ENCODE measurements at regions not wholly inside any gene's neighbourhood (a gene's known extent, or its start where the extent isn't known, plus 50 kb on each side); places are given as distances from the start of the nearest gene placed in this dataset.

DNA sequence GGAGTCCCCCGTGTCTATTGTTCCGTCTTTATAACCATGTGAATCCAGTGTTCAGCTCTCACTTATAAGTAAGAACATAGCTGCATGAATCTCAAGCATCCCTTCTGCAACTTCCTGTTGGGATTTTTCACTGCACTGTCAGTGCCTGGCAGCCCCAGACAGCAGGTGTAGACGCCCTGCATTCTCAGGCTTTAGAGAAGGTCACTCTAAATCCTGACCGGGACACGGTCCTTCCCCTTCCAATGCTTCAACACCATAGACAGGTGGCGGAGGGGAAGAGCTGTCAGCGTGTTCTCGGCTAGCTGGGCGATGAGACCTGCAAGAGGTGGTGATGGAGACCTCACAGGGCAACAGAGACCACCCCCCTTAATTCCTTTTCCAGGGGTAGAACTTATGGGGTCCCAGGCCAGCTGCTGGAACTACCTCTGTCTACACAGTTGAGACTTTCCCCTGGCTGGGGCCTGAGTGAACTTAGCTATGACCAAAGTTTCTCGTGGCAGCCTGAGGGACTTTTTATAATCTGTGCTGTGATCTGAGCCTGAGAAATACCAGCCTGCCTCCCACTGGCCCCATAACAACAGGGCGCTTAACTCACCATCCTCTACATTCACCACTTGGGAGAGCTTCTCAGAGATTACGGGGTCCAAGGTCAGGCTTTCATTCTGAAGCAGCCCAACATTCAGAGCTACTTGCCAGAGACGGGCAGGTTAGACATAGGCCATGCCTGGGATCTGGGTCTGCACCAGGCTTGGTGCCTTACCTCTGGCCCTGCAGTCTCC lies 143.2 kb upstream of the TNRC6C start:
- no peak for DNase-seq

DNA sequence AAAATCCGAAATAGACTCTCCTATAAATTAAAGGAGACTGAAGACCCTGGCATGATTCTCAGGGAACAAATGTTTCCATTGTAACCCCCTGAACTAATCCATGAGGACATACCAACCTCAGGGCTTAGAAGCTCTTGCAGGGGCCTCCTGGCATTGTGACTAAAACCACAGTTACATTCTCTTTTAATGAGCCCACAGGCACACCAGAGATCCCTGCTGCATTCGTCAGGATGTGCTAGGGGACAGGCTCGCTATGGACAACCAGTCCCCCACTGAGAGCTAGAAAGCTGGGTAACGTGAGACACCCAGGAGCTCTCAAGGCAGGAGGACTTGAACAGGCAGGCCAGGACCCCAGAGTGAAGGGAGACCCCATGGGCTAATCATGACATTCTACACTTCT lies 140.6 kb upstream of the TNRC6C start:
- no peak for DNase-seq

DNA sequence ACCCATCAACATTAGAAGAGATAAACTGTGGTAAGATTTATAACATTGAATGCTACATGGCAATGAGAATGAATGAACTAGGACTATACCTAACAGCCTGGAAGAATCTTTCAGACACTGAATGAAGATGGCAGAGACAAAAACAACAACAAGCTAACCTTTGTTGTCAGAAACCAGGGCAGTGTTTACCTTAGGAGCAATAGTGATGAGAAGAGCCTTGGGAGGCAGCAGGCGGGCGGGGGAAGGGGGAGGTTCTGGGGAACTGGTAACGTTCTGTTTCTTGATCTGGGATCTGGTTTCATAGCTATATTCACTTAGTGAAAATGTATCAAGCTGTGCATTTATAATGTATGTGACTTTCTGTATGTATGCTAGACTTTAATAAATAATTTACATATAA lies 139.0 kb upstream of the TNRC6C start:
- no peak for DNase-seq

DNA sequence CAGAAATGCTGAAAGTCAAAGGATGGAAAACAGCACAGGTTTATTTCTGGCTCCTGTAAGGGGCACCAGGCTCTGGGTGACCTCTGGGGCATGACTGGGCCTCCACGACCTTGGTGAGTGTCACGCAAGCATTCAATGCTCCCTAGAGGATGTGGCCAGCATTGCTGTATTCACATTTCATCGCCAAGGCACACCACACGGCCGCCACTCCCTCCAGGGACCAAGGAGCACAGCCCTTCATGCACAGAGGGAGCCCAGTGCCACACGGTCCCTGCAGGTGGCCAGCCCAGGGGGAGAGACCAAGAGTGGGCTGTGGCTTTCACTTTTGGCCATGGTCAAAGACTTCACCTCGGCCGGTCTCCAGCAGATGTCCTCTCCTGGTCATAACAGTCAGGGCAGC lies 137.4 kb upstream of the TNRC6C start:
- DNase-seq, result no peak

DNA sequence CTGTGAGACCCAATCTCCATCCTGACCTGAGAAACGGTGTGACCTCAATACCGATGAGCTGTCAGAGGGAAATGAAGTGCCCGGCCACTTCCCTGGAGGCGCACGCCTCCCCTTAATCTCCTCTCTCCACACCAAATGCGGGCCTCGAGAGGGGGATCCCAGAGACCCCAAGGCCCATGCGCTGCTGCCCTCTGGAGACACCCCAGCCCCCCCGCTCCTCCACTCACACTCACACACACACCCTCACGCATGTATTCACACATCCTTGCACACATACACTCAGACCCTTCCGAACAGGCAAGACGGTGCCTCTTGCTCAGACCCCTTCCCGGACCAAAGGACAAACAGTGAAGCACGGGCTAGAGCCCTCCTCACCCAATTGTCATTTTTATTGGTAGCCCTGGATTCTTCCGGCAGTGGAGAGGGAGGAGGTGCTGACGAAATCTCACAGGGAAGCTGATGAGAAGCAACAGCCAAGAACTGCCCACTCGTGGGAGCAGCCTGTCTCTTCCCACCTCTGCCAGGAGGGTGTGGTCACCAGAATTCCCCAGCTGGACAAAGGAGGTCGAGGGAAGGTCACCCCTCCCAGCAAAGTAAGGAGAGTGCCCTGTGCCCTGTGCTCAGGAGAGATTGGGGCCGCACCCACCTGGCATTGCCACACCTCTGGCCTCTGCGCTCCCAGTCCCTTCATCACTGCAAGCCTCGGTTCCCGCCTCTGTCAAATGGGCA lies 136.0 kb upstream of the TNRC6C start:
- no peak for DNase-seq

DNA sequence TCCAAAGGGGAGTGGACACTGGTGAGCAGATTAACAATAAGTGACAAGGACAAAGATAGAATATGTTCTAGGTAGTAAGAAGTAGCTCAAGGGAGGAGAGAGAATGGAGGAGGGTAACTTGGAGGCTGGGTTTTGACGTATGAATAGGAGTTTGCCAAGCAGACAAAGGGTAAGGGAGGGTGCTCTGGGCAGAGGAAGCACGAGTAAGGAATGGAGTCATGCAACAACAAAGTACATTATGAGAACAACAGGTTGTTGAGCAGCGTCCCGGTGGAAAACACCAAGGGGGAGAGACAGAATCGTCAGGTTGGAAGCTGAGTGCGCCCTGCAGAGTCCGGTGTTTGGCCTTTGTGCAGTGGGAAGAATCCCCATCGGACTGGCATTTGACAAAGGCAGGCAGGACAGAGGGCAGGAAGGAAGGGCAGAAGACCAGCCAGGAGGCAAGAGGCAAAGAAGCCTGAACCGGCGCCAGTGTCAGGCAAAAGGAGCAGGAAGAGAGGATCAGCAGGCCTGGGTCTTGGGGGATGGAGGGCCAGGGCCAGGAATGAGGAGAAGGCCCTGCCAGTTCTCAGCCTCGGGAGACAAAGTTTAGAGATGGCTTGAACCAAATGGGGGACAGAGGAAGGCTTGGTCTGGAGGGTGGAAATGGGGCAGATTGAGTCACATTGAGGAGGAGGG lies 134.3 kb upstream of the TNRC6C start:
- DNase-seq, result no peak

DNA sequence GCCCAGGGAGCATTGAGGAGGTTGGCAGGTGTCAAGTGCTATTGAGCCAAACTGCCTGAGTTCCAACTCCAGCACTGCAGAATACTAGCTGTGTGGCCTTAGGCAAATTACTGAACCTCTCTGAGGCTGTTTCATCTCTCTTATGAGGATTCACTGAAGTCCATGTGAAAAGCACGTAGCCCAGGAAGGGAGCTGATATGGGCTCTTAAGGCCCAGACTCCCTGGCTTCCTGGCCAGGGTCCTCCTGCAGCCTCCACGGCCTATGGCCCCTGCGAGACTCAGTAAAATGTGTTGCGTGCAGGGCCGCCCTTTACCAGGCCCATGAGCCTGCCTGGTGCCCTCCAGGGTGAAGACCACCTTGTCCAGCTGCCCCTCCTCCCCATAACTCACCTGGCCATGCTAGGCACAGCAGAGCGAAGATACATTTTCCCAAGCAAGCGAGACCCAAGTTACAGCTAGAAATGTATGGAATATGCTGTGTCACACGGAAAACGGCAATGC lies 133.7 kb upstream of the TNRC6C start:
- DNase-seq, result no peak

DNA sequence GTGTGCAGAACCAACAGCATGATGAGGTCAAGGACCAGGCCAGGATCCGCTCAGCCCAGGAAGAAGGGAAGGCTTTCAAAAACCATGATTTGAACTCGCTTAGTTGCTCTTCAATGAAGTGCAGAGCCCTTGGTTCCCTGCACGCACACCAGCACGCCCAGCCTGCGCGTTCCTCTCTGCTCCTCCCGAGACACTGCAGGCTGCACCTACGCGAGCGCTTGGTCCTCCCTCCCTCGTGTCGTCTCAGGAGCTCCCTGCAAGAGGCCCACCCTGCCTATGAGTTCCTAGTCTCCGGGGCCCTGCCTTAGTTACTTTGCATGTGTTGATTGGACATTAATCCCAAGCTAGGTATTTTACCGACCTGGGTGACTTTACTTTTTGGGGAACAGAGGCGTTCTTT lies 132.9 kb upstream of the TNRC6C start:
- no peak for DNase-seq

DNA sequence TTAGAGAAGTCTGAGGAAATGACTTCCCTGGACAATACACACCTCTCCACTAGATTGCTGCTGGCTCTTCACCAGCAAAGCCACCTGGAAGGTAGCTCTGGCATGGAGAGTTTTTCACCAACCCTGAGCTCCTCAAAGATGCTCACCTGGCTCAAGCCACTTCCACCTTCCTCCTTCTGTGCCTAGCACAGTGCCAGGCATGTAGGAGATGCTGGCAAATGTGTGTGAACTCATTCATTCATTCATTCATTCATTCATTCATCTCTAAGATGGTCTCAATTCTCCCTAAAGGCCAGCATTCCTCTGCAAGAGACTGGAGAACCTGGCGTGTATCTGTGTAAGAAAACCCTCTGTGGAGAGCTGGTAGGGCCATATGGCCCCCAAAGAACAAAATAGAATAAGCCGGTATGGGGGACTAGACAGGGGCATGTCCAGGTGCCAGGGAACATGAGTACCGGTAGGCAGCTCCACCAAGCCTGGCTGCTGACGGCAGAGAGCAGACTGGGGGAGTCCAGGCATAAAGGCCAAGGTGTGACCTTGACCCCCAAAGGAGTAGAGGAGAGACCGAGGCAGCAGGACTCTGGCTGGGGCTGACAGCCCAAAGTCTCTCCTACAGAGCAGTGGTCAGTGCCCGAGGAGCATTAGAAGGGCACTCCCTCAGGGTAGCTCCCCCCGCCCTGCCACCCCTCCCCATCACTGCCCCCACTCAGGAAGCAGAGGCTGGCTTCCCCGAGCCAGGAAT lies 132.2 kb upstream of the TNRC6C start:
- DNase-seq, result no peak

DNA sequence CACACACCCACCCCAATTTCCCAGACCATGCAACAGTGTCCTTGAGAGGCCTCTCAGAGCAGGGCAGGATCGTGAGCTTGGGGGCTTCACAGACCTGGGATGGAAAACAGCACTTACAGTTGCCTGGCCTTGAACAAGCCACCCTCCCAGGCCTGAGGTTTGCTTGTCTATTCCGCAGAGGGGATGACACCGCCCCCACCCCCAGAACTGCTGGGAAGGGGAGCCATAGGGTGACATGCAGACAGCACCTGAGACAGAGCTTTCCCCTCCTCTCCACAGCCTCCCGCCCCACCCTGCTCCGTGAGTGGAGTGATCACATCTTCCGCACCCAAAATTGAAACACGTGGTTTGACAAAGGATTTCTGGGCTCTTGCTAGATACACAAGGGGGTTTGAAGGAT lies 131.5 kb upstream of the TNRC6C start:
- DNase-seq, result no peak

DNA sequence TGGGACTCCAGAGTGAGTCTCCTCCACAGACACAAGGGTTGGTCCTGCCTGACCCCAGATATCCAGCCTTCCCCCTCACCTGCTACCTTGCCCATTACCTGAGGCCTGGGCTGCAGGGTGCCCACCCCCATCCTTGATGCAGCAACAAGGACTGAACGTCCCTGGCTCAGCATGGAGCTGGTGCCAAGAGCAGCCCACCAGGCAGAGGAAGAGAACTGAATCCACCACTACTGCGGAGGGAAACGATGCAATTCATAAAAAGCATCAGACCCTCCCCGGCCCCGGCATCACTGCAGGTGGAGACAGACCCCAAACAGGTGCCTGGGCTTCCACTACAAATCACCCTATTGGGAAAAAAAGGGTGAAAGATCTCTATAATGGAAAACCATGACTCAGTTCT lies 131.0 kb upstream of the TNRC6C start:
- no peak for DNase-seq

DNA sequence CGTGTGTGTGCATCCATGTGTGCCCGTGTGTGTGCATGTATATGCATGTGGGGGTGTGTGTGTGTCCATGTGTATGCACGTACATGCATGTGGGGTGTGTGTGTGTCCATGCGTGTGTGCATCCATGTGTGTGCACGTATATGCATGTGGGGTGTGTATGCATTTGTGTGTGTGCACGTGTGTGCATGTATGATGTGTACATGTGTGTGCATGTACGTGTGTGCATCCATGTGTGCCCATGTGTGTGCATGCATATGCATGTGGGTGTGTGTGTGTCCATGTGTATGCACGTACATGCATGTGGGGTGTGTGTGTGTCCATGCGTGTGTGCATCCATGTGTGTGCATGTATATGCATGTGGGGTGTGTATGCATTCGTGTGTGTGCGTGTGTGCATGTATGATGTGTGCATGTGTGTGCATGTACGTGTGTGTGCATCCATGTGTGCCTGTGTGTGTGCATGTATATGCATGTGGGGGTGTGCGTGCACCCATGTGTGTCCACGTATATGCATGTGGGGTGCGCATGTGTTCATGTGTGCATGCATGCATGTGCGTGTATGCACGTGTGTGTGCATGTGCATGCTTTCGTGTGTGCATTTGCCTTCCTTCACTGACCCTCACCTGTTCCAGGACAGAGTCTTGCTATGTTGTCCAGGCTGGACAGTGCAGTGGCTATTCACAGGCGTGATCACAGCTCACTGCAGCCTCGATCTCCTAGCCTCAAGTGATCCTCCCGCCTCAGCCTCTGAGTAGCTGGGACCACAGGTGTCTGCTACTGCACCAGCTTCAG lies 129.6 kb upstream of the TNRC6C start:
- no peak for DNase-seq

DNA sequence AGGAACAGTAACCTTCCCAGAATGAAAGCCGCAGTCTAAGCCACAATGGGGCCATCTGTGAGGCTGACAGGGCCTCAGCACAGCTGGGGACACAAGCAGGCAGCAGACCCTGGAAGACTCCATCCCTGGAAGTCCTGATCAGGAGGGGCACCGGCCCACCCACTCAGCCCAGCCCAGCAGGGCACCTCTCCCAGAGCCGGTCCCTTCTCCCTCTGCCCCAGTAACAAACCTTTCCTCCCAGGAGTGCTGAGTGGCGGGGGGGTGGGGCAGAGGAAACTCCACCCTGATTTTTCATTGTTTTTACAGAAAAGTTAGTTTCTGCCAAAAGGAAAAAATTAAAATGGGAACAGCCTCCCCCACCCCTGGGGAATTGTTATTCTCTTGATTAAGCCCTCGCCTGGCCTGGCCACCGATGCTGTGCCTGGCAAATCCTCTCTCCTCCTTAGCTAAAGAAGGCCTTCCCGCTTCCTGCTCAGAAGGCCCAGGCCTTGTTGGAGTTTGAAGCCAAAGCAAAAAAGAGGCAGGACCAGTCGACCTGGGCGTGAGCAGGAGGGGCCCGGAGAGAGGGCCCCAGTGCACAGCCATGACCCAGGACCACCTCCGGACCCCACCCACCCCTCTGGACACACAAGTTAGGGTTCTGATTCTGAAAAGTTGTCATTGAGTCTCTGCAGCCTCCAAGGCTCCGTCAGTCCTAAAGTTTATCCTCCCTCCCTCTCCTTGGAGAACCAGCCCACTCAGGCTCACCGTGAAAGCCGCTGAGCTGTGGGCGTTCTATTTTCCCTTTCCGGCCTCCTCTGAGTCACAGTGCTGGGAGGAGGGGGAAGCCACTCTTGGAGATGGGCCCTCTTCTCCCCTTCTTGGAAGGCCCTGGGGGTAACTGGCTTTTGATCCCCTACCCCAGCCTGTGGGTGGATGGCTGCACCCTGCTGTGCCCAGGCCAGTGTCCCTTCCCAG lies 128.4 kb upstream of the TNRC6C start:
- DNase-seq, result no peak

DNA sequence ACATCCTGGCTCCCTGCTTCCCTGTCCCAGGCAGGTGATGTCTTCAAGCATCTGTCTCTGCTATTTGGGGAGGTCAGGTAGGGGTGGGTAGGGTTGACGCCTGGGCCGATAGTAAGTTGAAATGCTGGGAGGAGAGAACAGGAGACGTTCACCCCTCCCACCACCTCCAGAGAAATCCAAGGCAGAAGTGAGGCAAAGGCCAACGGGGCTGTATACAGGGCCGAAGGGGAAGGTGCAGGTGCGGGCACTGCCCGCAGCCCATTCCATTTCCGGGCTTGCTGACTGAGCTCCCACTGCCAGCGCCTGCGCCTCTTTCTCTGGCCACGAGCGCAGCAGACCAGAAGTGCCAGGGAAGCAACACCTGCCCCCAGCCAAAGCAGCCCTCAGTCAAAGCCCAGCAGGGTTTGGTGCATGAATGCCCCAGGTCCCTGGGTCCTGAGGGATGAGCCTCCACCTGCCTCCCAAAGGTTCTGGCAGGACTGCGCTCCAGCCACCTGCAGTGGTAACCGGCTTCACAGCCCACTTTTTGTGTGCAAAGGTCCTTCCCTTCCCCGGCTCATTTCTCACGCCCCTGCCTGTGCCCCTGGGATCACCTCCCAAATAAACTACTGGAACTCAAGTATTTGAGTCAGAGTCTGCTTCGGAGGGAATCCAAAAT lies 127.6 kb upstream of the TNRC6C start:
- DNase-seq, result no peak

DNA sequence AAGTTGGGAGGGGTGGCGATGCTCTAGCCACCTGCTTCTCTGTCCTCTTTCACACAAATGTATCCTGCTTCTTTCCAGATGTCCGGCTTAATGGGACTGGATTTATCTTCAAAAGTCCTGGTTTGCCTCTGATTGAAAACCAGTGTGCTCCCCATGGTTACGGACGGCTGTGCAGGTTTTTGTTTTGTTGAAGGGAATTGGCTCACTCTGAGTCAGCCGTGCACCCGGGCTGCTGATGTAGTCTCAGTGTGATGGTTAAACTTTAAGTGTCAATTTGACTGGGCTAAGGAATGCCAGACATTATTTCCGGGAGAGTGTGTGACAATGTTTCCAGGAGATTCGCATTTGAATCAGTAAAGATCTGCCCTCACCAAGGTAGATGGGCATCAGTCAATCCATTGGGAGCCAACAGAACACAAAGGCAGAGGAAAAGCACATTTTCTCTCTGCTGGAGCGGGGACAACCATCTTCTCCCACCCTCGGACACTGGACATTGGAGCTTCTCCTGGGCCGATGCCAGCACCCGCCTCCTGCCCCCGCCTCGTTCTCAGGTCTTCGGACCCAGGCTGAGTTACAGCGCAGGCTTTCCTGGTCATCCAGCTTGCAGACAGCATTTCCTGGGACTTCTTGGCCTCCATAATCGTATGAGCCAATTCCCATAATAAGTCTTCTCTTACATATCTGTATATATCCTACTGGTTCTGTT lies 126.9 kb upstream of the TNRC6C start:
- DNase-seq, result no peak

DNA sequence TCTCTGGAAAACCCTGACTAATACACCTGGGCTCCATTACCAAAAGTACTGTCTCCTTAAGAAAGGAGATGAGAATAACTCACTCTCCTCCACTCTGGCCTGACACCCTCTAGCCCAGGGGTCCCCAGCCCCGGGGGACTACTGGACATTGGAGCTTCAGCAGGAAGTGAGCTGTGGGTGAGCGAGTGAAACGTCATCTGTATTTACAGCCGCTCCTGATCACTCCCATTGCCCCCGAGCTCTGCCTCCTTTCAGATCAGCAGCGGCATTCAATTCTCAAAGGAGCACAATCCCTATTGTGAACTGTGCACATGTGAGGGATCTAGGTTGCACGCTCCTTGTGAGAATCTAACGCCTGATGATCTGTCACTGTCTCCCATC lies 126.3 kb upstream of the TNRC6C start:
- DNase-seq, result no peak

DNA sequence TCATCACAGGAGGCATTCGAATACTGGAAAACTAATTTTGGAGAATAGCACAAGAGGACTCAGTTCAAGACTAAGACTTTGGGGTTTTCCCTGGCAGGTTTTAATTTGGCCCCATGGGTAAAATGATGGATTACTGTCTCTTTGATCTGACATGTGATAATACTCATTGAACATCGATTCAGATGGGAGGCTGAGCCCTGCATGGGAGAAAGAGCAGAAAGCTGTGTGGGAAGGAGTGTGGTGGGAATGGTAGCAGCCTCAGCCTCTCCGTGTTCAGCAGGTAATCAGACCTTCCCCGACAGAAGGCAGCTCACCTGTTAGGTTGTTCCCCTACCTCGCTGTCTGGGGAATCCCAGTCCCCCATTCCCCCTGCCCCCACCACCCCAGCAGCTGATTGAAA lies 124.7 kb upstream of the TNRC6C start:
- no peak for DNase-seq

DNA sequence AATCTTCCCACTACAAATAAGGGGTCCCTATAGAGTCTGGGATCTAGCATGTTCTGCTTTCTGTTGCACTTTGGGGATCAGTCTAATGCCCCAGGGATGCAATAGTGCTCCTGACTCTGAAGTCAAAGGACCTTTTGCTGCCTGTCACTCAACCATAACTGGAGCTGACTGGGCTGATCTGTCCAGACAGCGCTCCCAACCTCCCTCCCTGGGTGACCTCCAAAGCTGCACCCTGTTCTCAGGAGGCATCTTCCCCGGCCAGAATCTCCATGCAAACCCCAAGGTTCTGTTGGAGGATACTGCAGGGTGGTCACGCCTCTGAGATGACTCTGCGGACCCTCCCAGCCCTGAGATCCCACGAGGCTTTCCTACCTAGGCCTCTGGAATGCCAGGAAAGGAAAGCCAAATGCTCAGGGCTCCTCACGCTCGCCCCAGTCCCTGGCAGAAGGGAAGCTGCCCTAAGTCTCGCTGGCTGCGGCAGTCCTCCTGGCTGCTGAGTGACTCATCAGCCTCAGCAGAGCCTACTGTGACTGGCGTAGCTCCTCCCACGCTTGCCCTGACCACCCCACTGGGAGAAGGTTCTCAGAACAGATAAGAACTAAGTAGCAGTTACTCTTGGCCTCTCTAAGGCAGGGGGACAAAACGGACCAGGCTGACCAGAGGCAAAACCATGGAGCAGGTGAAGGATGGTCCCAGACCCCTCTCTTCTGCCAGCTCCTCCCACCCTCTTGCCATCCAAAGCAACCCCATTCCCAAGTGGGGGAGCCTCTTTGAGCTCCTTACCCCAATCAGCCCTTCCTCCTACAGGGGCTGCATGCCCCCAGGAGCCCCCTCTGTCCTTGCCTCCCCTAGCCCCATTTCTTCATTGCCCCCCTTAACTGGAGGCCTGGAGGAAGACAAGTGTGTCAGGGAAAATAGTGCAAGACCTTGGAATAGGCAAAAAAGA lies 124.1 kb upstream of the TNRC6C start:
- peak; percentile 83 for DNase-seq

DNA sequence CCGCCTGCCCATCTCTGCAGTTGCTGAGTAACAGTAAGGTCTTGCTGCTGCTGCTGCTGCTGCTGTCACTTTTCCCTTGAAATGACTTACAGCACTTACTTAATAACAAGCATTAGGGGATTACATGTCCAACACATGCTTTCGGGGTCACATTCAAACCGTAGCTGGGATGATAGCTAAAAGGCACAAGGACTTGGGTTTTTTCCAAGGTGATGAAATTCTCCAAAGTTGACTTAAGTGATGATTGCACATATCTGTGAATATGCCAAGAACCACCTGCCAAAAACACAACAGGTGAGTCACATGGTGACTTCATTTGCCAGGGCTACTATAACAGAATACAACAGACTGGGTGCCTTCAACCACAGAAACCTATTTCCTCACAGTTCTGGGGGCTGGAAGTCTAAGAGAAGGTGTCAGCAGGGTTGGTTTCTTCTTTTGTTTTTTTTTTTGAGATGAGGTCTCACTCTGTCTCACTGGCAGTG lies 121.9 kb upstream of the TNRC6C start:
- DNase-seq, result peak; percentile 85

Data from activated CD4-positive, alpha-beta T cell treated with anti-CD3 and anti-CD28 coated beads, Interleukin-10, Interleukin-2, amounts not matched to agents 100 ng/mL and 50 ng/mL, durations not matched to agents 16 hours and 8 hours (primary cell).